Tibial artery (tissue), 4 donors: ENCODE measurements at regions not wholly inside any gene's neighbourhood (a gene's known extent, or its start where the extent isn't known, plus 50 kb on each side); places are given as distances from the start of the nearest gene placed in this dataset.

Experiments used
- DNase-seq, 2 donors: peaks; one replicate each; pipeline ENCODE4 v3.0.0-alpha.2; 2019
- H3K27ac ChIP-seq, 2 donors: fragments of 200-600 bp; sonication (generic) in 1 of 2; 1 replicate in 1 of 2; 2 replicates in 1 of 2; pipeline ENCODE4 v1.5.1; 2018 to 2019; ENCODE audit warnings: mild to moderate bottlenecking in 1 of 2
- H3K27me3 ChIP-seq, 2 donors: fragments of 200-600 bp; sonication (generic) in 1 of 2; one replicate each; pipeline versions ENCODE4 v1.5.1 to v1.6.0; 2016 to 2019
- H3K36me3 ChIP-seq, 3 donors: fragments of 200-600 bp; sonication (generic) in 2 of 3; one replicate each; pipeline ENCODE4 v1.5.1; 2016 to 2019; ENCODE audit warnings: mild to moderate bottlenecking in 2 of 3
- H3K4me1 ChIP-seq, 4 donors: fragments of 200-600 bp; sonication (generic) in 2 of 4; 1 replicate in 3 of 4; 2 replicates in 1 of 4; pipeline ENCODE4 v1.5.1; 2016 to 2019
- H3K4me3 ChIP-seq, 2 donors: fragments of 200-600 bp; sonication (generic) in 1 of 2; 1 replicate in 1 of 2; 2 replicates in 1 of 2; pipeline ENCODE4 v1.5.1; 2018 to 2019; ENCODE audit warnings: mild to moderate bottlenecking in 2 of 2
- H3K9me3 ChIP-seq, 3 donors: fragments of 200-600 bp; sonication (generic) in 1 of 3; one replicate each; pipeline ENCODE4 v1.5.1; 2016 to 2019
- CTCF ChIP-seq, 2 experiments: fragments of 200-600 bp in 1 of 2; fragments of 450-650 bp in 1 of 2; IDR thresholded peaks; one replicate each; pipeline ENCODE4 v1.5.1; 2017 to 2019; ENCODE audit warnings: antibody characterized with exemption in 2 of 2, mild to moderate bottlenecking in 1 of 2, moderate library complexity in 1 of 2
- intact Hi-C: fragments of 100-400 bp; cut with DNase I; formaldehyde crosslinking; loops from one replicate; pipeline ENCODE4 v1.15.0; 2023; ENCODE audit warnings: low total_unique reads

DNA sequence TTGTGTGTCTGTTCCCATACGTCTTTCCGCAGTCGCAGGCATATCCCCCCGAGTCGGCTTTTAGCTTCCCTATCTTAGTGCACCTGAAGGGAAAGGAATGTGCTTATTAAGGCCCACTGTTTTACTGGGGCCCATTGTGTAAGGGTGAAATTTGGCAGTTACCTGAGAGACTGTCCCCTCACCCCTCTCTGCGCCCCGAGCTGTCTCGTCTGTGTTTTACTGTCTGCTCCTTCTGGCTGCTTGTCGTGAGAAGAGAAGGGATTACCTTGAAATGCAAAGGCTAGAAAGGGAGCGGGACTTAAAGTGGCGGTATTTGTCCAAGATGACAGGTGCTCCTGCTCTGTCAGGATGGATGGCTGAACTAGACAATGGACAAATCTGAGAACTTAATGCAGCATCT is 233.0 kb upstream of the POU1F1 start:
- Histone ChIP-seq H3K27ac (no peak overlapping the region), H3K27me3 (no peaks in the 10 kb centered on the region), H3K36me3 (no peaks in the 10 kb centered on the region), H3K4me1 (no peaks in the 10 kb centered on the region), H3K9me3 (no peaks in the 10 kb centered on the region), H3K4me3 (no peak overlapping the region)
- no peak for TF ChIP-seq CTCF (IDR thresholded peaks at IDR 0.05)
- DNase-seq = no peak
- intact Hi-C loops = no loop called here

- TF ChIP-seq CTCF (IDR thresholded peaks at IDR 0.05) = no peak
- intact Hi-C loops = no loop called here
- Histone ChIP-seq H3K27me3 (no peaks in the 10 kb centered on the region), H3K36me3 (no peaks in the 10 kb centered on the region), H3K9me3 (no peaks in the 10 kb centered on the region), H3K4me3 (no peak overlapping the region), H3K27ac (no peak overlapping the region), H3K4me1 (no peaks in the 10 kb centered on the region)
- DNase-seq = no peak
Observed at GRCh38 chr3:87508921-87509320, 232.5 kb upstream of the POU1F1 start.

- Histone ChIP-seq H3K27me3 (no peaks in the 10 kb centered on the region), H3K4me3 (no peak overlapping the region), H3K36me3 (no peaks in the 10 kb centered on the region), H3K9me3 (no peaks in the 10 kb centered on the region), H3K27ac (no peak overlapping the region), H3K4me1 (no peaks in the 10 kb centered on the region)
- TF ChIP-seq CTCF (IDR thresholded peaks at IDR 0.05) = no peak
- intact Hi-C loops = no loop called here
- no peak for DNase-seq
Observed at GRCh38 chr3:87507753-87508152, 231.4 kb upstream of the POU1F1 start.

DNA sequence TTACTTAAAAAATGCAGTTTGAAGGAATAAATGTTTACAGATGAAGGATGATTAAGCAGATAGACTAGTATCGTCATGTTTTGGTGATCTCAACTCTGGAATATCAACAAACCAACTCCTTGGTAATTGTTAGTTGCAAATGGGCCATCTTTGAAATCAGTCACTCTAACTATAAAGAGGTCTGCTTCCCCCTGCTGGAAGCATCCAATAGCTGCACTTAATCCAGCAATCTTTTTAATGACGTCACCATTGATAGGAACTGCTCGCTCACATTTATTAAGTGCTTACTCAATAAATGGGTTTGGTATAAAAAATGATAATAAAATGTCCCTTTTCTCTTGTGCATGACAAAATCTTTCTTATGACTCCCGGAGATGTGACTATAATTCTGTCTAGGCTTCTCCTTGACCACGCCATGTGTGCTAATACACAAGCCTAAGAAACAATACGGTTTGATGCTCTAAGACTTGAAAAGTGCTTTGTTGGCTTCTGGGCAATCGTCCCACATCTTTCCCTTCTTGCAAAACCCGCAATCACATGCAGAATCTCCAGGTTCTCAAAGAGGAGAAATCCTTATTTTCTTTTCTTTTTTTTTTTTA is 227.6 kb upstream of the POU1F1 start:
- H3K27ac ChIP-seq = no peak overlapping the region
- no peaks in the 10 kb centered on the region for H3K4me1 ChIP-seq
- no peaks in the 10 kb centered on the region for H3K9me3 ChIP-seq
- no peak for DNase-seq
- H3K27me3 ChIP-seq = no peaks in the 10 kb centered on the region
- no peaks in the 10 kb centered on the region for H3K36me3 ChIP-seq
- H3K4me3 ChIP-seq = no peak overlapping the region
- TF ChIP-seq CTCF (IDR thresholded peaks at IDR 0.05) = peak; percentile 14 to 32
- intact Hi-C loops = no loop called here

DNA sequence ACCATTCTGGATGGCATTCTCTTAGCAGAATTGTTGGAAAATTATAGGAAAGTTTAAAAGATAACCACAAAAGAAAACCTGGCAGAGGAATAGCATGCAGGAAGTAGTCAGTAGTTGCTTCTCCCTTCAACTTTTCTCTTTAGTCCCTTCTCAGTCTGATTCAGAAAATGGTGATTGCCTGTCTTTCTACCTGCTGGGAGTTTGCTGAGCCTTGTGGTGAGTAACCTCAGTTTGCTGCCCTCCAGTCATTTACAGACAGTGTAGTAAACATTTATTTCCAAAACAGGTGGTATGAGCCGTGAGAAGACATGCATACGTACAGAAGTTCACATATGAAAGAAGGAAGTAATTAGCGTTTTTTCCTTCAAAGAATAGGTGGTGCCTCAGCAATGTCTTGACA is 224.7 kb upstream of the POU1F1 start:
- Histone ChIP-seq H3K9me3 (no peaks in the 10 kb centered on the region), H3K4me1 (no peaks in the 10 kb centered on the region), H3K36me3 (no peaks in the 10 kb centered on the region), H3K27me3 (no peaks in the 10 kb centered on the region), H3K27ac (no peak overlapping the region), H3K4me3 (no peak overlapping the region)
- DNase-seq = no peak
- TF ChIP-seq CTCF (IDR thresholded peaks at IDR 0.05) = no peak
- intact Hi-C loops = no loop called here
